ENCODE measurements at regions not wholly inside any gene's neighbourhood (a gene's known extent, or its start where the extent isn't known, plus 50 kb on each side); places are given as distances from the start of the nearest gene placed in this dataset.
"Not testable (repeated sequence)": the region's sequence is repeated elsewhere in the genome, so short reads cannot be mapped to it uniquely, and the experiment has no call there.

GRCh38 chr6:81937296-81937937 is 184.9 kb upstream of the TENT5A start:
- no peaks in the 10 kb centered on the region for H3K9me3 ChIP-seq
- H3K27ac ChIP-seq: peak overlapping the region; percentile 5 to 36
- H3K4me1 ChIP-seq: no peaks in the 10 kb centered on the region
- H3K36me3 ChIP-seq: no peaks in the 10 kb centered on the region
- no peak overlapping the region for H3K4me3 ChIP-seq
- no peak for TF ChIP-seq POLR2A (IDR thresholded peaks at IDR 0.05)
- no peak for TF ChIP-seq CTCF (IDR thresholded peaks at IDR 0.05)
- no peaks in the 10 kb centered on the region for H3K27me3 ChIP-seq
- intact Hi-C loops (cut with DNase I; ENCODE audit: low total_unique reads): no loop called here
- DNase-seq: no peak

DNA sequence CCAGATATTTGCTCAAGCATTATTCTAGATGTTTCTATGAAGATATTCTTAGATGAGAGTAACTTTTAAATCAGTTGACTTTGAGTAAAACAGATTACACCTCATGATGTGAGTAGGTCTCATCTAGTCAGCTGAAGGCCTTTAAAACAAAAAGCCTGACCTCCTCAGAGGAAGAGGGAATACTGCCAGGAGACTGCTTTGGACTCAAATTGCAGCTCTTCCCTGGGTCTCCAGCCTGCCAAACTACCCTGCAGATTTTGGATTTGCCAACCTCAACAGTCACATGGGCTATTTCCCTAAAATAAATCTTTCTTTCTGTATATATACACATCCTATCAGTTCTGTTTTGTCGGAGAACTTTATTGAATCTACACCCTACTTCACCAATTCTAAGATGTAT is 182.5 kb upstream of the TENT5A start:
- no peaks in the 10 kb centered on the region for H3K36me3 ChIP-seq
- no peak for TF ChIP-seq CTCF (IDR thresholded peaks at IDR 0.05)
- TF ChIP-seq POLR2A (IDR thresholded peaks at IDR 0.05): no peak
- H3K4me3 ChIP-seq: no peak overlapping the region
- intact Hi-C loops (cut with DNase I; ENCODE audit: low total_unique reads): no loop called here
- DNase-seq: no peak
- H3K4me1 ChIP-seq: no peaks in the 10 kb centered on the region
- no peaks in the 10 kb centered on the region for H3K9me3 ChIP-seq
- no peaks in the 10 kb centered on the region for H3K27me3 ChIP-seq
- H3K27ac ChIP-seq: no peak overlapping the region

- intact Hi-C loops (cut with DNase I; ENCODE audit: low total_unique reads): no loop called here
- TF ChIP-seq POLR2A (IDR thresholded peaks at IDR 0.05) (no peak), CTCF (IDR thresholded peaks at IDR 0.05) (no peak)
- Histone ChIP-seq H3K27ac (no peak overlapping the region), H3K9me3 (no peaks in the 10 kb centered on the region), H3K4me1 (no peaks in the 10 kb centered on the region), H3K4me3 (no peak overlapping the region), H3K36me3 (no peaks in the 10 kb centered on the region), H3K27me3 (no peaks in the 10 kb centered on the region)
- no peak for DNase-seq
Observed at GRCh38 chr6:81933608-81934051, 181.1 kb upstream of the TENT5A start.

GRCh38 chr6:81933089-81933488 is 180.6 kb upstream of the TENT5A start:
- intact Hi-C loops (cut with DNase I; ENCODE audit: low total_unique reads): no loop called here
- Histone ChIP-seq H3K27ac (no peak overlapping the region), H3K9me3 (no peaks in the 10 kb centered on the region), H3K36me3 (no peaks in the 10 kb centered on the region), H3K4me1 (no peaks in the 10 kb centered on the region), H3K27me3 (no peaks in the 10 kb centered on the region), H3K4me3 (no peak overlapping the region)
- no peak for DNase-seq
- TF ChIP-seq POLR2A (IDR thresholded peaks at IDR 0.05): no peak
- TF ChIP-seq CTCF (IDR thresholded peaks at IDR 0.05): no peak

GRCh38 chr6:81932448-81932847 is 180.0 kb upstream of the TENT5A start:
- DNase-seq; H3K9me3 ChIP-seq; H3K4me3 ChIP-seq; H3K27ac ChIP-seq; H3K27me3 ChIP-seq; intact Hi-C loops (cut with DNase I; ENCODE audit: low total_unique reads); H3K4me1 ChIP-seq; H3K36me3 ChIP-seq: not testable (repeated sequence)

GRCh38 chr6:81929828-81930227 is 177.3 kb upstream of the TENT5A start:
- no peaks in the 10 kb centered on the region for H3K27me3 ChIP-seq
- no peak overlapping the region for H3K27ac ChIP-seq
- DNase-seq: no peak
- no peak overlapping the region for H3K4me3 ChIP-seq
- TF ChIP-seq CTCF (IDR thresholded peaks at IDR 0.05) (no peak), POLR2A (IDR thresholded peaks at IDR 0.05) (no peak)
- no peaks in the 10 kb centered on the region for H3K36me3 ChIP-seq
- intact Hi-C loops (cut with DNase I; ENCODE audit: low total_unique reads): no loop called here
- H3K4me1 ChIP-seq: no peaks in the 10 kb centered on the region
- H3K9me3 ChIP-seq: no peaks in the 10 kb centered on the region
